GM21360 (cell line): ENCODE measurements at regions not wholly inside any gene's neighbourhood (a gene's known extent, or its start where the extent isn't known, plus 50 kb on each side); places are given as distances from the start of the nearest gene placed in this dataset.
"Not testable (repeated sequence)": the region's sequence is repeated elsewhere in the genome, so short reads cannot be mapped to it uniquely, and the experiment has no call there.

ENCODE experiments used
- ATAC-seq: cut with Tn5 transposase; IDR thresholded peaks from one replicate; pipeline ENCODE4 v1.9.1; 2021; ENCODE audit warnings: mild to moderate bottlenecking, moderate library complexity; ENCODE audit not compliant: unreplicated experiment

DNA sequence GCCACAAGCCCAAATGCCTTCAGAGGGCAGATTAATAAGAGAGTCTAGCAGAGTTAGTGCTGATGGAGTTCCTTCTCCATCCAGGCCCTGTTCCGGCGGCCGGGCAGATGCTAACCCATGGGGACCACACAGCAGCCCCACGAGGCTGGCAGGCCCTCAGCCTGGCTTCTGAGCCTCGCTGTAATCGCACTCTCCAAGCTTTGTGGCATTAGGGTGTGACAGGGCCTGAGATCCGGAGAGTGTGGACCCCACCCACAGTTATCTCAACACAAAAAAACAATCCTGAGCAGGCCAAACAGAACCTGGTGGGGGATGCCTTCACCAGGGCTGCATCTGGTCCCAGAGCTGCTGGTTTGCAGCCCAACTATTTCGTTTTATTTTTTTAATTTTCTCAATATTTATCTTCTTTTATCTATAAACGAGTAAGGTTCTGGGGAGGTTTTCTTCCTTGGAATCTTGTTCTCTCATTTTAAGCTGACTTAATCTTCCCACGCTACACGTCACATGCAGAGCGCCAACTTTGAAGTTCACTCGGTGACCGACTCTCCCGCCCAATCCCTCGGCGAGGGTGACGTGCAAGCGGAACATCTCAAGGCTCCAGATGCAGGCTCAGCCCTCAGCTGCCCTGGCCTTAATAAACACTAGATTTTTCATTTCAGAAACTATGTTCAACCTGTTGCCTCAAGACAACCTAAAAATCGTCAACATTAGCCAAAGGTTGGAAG is 372.4 kb downstream of the BCL2L11 start:
- ATAC-seq, result not testable (repeated sequence)

DNA sequence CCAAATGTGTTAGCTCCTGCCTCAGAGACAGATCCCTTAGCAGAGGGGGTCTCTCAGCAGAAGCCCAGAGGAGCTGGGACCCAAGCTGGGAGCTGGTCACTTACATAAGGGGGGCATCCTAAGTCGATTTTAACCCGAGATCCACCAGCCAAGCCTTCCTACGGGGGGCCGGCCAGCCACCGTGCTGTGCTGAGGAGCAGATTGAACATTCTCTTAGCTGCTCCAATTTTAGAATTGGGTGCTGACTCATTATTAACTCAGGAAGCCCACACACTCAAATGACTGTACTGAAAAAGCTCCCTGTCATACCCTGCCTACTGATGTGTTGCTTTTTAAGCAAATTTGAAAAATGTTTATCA is 373.0 kb downstream of the BCL2L11 start:
- ATAC-seq, result peak; percentile 79

GRCh38 chr2:111494288-111494980 is 373.7 kb downstream of the BCL2L11 start:
- peak; percentile 3 for ATAC-seq

DNA sequence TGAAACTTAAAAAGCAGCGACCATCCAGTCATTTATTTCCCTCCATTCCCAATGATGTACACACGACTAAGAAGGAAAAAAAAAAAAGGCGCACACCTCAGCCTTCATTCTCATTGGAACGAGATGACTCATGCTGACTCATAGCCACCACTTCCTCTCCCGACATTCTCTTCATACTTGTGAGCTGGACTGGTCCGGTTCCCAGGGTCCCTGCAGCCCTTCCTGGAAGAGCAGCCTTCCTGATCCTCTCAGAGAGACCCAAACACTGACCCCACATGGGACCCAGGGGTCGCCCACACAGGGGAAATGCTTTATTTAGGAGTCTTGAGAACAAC is 374.2 kb downstream of the BCL2L11 start:
- peak; percentile 55 for ATAC-seq

DNA sequence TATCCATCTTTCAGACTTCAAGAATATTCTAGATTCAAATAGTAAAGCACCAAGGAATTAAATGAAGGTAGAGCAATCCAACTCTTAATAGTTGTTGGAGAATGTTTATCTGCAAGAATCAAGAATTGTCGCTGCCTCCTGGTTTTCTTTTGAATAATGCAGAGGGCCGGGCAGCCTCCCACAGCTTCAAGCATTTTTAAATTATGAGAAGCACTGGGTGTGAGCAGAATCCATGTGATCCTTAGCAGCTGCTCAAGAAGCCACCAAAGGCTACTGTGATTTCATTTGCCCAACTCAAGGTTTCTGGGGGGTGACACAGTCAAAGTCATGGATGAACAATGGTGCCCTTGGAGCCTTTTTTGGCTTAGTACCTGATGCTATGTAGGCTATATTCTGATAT is 374.9 kb downstream of the BCL2L11 start:
- ATAC-seq, result not testable (repeated sequence)

- not testable (repeated sequence) for ATAC-seq
Observed at GRCh38 chr2:111496176-111496575, 375.5 kb downstream of the BCL2L11 start.

DNA sequence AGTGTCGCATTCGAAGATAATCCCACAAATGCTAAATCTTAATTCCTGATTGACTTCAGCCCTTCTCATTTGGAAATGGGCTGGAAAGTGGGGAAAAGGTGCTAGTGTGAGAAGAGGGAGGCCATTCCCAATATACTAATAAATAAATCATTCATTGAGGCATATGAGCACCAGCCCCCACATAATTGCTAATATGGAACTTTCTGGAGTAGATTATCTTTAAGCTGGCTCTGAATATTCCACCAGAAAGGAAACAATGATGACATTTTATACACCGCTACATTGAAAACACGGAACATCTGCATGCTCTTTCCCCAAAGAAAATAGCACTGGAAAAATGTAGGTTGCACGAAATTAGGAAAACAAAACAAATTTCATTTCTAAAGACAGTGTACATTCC is 376.1 kb downstream of the BCL2L11 start:
- ATAC-seq, result not testable (repeated sequence)

DNA sequence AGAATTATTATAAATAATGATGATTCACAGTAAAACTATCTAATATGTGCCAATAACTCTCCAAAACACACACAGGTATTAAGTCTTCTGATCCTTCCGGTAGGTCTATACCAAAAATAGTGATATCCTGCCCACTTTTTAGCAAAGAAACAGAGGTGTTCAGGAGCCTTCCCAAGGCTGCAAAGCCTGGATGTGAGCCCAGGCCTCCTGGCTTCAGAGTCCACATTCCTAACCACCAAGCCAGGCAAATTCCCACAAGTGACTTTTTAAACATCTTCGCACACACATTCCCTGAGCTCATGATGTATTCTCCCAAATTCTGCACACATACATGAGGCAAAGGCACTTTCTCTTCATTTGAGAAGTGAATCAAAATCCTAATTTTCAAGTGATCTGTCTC is 376.6 kb downstream of the BCL2L11 start:
- not testable (repeated sequence) for ATAC-seq

DNA sequence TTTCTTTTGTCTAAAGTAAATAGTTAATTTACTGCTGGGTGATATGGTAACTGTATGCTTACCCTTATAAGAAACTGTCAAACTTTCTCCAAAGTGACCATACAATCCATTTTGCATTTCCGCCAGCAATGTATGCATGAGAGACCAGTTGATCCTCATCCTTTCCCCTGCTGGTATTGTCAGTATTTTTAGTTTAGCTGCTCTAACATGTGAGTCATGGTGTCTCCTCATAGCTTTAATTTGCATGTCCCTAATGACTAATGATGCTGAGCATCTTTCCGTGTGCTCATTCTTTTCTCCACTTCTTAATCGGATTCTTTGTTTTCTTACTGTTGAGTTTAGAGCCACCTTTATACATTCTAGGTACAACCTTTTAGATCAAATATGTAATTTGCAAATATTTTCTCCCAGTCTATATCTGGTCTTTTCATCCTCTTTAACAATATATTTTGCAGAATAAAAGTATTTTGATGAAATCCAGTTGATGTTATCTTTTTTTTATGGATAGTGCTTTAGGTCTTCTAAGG is 379.9 kb downstream of the BCL2L11 start:
- not testable (repeated sequence) for ATAC-seq

- ATAC-seq, result not testable (repeated sequence)
Observed at GRCh38 chr2:111503844-111504570, 380.0 kb downstream of the ANAPC1 start.

GRCh38 chr2:111504571-111504942 is 379.4 kb downstream of the ANAPC1 start:
- ATAC-seq, result not testable (repeated sequence)

GRCh38 chr2:111505267-111505666 is 378.7 kb downstream of the ANAPC1 start:
- ATAC-seq, result not testable (repeated sequence)

GRCh38 chr2:111506936-111507335 is 377.1 kb downstream of the ANAPC1 start:
- peak; percentile 98 for ATAC-seq

GRCh38 chr2:111509225-111509869 is 374.6 kb downstream of the ANAPC1 start:
- not testable (repeated sequence) for ATAC-seq

DNA sequence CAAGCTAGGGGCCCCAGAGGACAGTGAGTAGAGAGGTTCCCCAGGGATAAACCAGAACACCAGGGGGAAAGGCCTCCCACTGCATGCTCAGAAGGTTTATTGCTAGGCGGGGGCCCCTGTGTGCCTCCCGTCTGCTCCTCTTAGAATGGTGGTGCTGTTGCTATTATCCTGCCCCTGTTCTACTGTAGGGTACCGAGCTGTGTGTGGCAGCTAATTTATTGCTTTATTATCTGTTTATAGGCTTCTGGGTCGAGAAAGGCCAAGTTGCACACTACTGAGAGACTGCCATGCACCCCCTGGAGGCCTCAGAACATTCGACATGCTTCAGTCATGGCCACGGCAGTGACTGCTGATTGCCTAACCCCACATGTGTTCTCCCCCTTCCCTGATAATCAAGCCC is 373.6 kb downstream of the ANAPC1 start:
- not testable (repeated sequence) for ATAC-seq

- not testable (repeated sequence) for ATAC-seq
Observed at GRCh38 chr2:111511062-111511461, 372.9 kb downstream of the ANAPC1 start.

DNA sequence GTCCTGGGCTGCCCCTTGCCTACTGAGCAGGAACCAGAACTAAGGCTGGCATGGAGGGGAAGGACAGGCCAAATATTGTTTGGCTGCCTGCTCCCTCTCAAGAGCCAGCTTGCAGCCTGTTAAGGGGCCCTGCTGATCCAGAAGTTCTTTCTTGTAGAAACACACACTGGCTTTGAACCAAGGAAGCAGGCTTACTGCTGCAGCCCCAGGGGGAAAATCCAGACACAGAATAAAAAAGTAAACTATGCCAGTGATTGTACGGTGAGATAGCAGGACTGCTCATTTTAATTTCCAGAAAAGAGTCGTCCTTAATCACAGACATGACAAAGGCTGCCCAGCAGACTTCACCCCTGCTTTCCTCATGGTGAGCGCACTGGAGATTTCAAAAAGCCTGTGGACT is 371.6 kb downstream of the ANAPC1 start:
- not testable (repeated sequence) for ATAC-seq

DNA sequence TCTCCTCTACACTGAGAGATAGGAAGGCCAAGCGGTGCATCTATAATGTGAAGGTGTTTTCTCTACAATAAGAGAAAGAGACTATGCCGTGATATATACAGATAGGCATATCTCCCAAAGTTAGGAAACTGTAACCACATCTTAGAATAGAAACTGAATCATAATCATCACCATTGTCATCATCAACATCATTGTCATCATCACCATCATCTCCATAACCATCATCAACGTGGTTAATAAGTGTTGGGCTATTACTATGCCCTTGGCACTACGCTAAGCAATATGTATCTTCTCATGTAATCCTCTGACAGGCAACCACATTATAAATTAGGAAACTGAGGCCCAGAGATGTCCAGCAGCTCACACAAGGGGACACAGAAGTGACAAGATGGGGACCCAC is 369.9 kb downstream of the ANAPC1 start:
- ATAC-seq, result not testable (repeated sequence)

DNA sequence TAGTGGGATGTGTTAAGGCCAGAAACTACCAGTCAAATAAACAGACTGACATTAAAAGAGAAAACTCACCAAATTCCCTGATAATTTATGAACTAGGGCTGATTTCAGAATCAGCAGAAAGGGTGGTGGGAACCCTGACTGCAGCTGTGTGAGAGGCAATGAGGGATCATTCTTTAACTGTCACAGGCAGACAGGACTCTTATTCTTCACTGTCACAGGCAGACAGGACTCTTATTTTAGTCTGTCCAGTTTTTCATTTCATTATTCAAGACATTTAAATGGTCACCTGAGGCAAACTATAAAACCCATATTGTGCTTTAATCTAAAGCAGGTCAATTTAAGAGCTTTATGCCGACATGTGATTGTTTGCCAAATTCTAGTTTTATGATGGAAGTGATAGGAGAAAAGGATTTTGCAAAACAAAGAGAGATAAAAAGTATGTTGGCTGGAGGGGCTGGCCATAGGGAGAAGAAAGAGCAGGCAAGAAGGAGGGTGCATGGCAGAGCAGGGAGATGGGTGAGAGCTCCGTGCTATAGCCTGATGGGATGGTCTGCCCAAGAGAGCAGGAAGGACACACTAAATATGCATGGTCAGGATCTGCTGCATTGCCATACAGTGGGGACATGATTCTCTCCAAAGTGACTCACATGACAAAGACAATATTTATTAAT is 366.8 kb downstream of the ANAPC1 start:
- ATAC-seq, result not testable (repeated sequence)

GRCh38 chr2:111517721-111518053 is 366.3 kb downstream of the ANAPC1 start:
- ATAC-seq, result not testable (repeated sequence)

DNA sequence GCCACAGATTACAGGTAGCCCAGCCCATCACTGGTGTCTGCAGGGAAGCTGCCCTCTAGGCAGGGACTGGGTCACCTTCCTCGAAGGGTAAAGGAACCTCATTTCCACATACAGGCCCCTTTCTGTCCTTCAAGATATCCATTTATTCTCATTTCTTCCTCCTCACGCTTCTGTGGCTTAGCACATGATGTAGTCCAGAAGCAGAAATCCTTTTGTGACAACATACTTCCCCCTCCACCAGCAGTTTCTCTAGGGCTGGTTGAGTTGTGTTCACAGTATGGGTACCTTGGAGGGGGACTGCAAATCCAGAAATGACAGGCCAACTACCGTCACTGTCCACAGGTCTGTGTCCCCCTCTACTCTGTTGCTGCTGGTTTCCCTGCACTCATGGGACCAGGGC is 364.9 kb downstream of the ANAPC1 start:
- ATAC-seq, result no peak
